ENCODE measurements at regions not wholly inside any gene's neighbourhood (a gene's known extent, or its start where the extent isn't known, plus 50 kb on each side); places are given as distances from the start of the nearest gene placed in this dataset.

DNA sequence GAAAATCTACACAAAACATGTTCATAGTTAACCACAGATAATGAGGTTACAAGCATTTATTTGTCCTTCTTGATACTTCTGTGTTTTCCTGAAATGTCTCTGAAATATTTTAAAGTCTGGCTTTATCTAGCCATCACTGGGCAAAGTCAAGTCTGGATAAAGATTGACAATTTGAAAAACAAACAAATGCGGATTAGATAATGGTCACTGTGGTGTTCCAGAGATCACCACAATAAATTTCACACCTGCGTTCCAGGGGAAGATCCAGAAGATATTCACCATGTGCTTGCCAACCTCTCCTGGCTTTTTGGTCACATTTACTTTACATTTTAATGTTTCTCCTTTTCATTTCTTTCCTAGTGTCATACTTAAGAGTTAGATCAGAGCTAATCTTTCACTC is 109.7 kb upstream of the CCDC28A start:
- H3K27me3 Mint-ChIP-seq (ENCODE audit: unreplicated experiment), result no peaks in the 10 kb centered on the region
- DNase-seq, result no peak
- no TSS peak for BruUV-seq (replicated peaks)
- H3K4me1 Mint-ChIP-seq (ENCODE audit: low read depth, unreplicated experiment), result peaks cover 8% of the 10 kb centered on the region
- no peaks in the 10 kb centered on the region for H3K36me3 Mint-ChIP-seq (ENCODE audit: insufficient read depth, unreplicated experiment)
- H3K9me3 Mint-ChIP-seq (ENCODE audit: low read depth, unreplicated experiment), result no peaks in the 10 kb centered on the region
- H3K27ac Mint-ChIP-seq (ENCODE audit: unreplicated experiment), result no peak overlapping the region
- CTCF ChIA-PET, result no interaction called here
- no peak overlapping the region for H3K4me3 Mint-ChIP-seq (ENCODE audit: low read depth, unreplicated experiment)
- intact Hi-C loops (cut with micrococcal nuclease; ENCODE audit: unreplicated experiment), result no loop called here
- TF ChIP-seq, protein P1, sequence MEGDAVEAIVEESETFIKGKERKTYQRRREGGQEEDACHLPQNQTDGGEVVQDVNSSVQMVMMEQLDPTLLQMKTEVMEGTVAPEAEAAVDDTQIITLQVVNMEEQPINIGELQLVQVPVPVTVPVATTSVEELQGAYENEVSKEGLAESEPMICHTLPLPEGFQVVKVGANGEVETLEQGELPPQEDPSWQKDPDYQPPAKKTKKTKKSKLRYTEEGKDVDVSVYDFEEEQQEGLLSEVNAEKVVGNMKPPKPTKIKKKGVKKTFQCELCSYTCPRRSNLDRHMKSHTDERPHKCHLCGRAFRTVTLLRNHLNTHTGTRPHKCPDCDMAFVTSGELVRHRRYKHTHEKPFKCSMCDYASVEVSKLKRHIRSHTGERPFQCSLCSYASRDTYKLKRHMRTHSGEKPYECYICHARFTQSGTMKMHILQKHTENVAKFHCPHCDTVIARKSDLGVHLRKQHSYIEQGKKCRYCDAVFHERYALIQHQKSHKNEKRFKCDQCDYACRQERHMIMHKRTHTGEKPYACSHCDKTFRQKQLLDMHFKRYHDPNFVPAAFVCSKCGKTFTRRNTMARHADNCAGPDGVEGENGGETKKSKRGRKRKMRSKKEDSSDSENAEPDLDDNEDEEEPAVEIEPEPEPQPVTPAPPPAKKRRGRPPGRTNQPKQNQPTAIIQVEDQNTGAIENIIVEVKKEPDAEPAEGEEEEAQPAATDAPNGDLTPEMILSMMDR (IDR thresholded peaks at IDR 0.05; ENCODE audit: unreplicated experiment), result no peak

DNA sequence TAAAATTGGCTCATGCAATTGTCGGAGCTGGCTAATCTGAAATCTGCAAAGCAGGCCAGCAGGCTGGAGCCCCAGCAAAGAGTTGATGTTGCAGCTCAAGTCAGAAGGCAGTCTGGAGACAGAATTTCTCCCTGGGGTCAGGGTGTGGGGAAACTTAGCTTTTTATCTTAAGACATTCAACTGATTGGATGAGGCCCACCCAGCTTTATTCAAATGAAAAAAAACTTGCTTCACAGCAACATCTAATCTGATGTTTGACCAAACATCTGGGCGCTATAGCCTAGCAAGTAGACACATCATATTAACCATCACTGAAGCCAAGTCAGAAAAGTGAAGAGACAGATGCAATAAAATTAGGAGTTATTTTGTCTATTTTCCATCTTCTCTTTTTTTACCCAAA is 108.8 kb upstream of the CCDC28A start:
- CTCF ChIA-PET, result no interaction called here

DNA sequence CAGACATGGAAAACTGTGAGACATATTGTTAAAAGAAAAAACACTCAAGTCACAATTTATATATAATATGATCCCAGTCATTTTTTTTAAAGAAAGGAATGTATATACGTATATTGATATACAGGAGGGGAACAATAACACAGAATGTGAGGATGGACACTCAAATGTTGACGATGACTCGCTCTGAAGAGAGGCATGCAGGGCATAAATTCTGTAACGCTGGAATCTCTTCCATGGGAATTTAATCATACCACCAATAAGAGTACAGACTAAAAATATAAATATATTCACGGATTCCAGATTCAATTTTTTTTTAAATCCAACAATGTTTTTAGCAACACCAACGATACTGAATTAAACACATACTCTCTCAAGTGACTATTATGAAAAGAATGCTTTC is 106.9 kb upstream of the CCDC28A start:
- intact Hi-C loops (cut with micrococcal nuclease; ENCODE audit: unreplicated experiment), result no loop called here
- Mint-ChIP-seq H3K4me3 (ENCODE audit: low read depth, unreplicated experiment) (no peak overlapping the region), H3K9me3 (ENCODE audit: low read depth, unreplicated experiment) (no peaks in the 10 kb centered on the region), H3K27ac (ENCODE audit: unreplicated experiment) (no peak overlapping the region), H3K27me3 (ENCODE audit: unreplicated experiment) (no peaks in the 10 kb centered on the region), H3K36me3 (ENCODE audit: insufficient read depth, unreplicated experiment) (no peaks in the 10 kb centered on the region), H3K4me1 (ENCODE audit: low read depth, unreplicated experiment) (peaks cover 8% of the 10 kb centered on the region)
- DNase-seq, result no peak
- BruUV-seq (replicated peaks), result no TSS peak
- TF ChIP-seq, protein P1 (IDR thresholded peaks at IDR 0.05; ENCODE audit: unreplicated experiment), result no peak
- CTCF ChIA-PET, result no interaction called here

More for the DNA sequence above, 108.8 kb upstream of the CCDC28A start:
- TF ChIP-seq, protein P1 (IDR thresholded peaks at IDR 0.05; ENCODE audit: unreplicated experiment), result no peak
- Mint-ChIP-seq H3K4me1 (ENCODE audit: low read depth, unreplicated experiment) (peaks cover 8% of the 10 kb centered on the region), H3K9me3 (ENCODE audit: low read depth, unreplicated experiment) (no peaks in the 10 kb centered on the region), H3K36me3 (ENCODE audit: insufficient read depth, unreplicated experiment) (no peaks in the 10 kb centered on the region), H3K27me3 (ENCODE audit: unreplicated experiment) (no peaks in the 10 kb centered on the region), H3K27ac (ENCODE audit: unreplicated experiment) (no peak overlapping the region), H3K4me3 (ENCODE audit: low read depth, unreplicated experiment) (no peak overlapping the region)
- no TSS peak for BruUV-seq (replicated peaks)
- intact Hi-C loops (cut with micrococcal nuclease; ENCODE audit: unreplicated experiment), result no loop called here
- no peak for DNase-seq

DNA sequence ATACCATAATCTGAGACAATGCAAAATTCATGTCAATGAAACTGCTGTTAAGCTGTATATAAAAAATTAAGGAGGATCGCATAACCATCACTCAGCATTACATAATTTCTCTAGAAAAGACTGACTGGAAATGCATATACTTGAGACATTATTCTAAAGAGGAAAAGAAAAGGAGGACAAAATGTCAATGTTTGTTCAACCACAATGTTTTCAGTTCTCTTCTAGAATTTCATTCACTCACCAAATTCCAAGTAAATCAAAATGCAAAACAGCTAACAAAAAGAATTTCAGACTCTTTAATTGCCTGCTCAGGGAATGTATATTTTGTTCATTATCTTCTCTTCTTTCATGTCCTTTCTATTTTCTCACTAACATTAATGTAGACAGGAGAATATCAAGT is 106.2 kb upstream of the CCDC28A start:
- Mint-ChIP-seq H3K4me3 (ENCODE audit: low read depth, unreplicated experiment) (no peak overlapping the region), H3K36me3 (ENCODE audit: insufficient read depth, unreplicated experiment) (no peaks in the 10 kb centered on the region), H3K27me3 (ENCODE audit: unreplicated experiment) (no peaks in the 10 kb centered on the region), H3K4me1 (ENCODE audit: low read depth, unreplicated experiment) (peaks cover 8% of the 10 kb centered on the region), H3K9me3 (ENCODE audit: low read depth, unreplicated experiment) (no peaks in the 10 kb centered on the region), H3K27ac (ENCODE audit: unreplicated experiment) (no peak overlapping the region)
- intact Hi-C loops (cut with micrococcal nuclease; ENCODE audit: unreplicated experiment), result no loop called here
- TF ChIP-seq, protein P1 (IDR thresholded peaks at IDR 0.05; ENCODE audit: unreplicated experiment), result no peak
- BruUV-seq (replicated peaks), result no TSS peak
- CTCF ChIA-PET, result interaction anchor here (0.7 kb wide), 1 partner anchor 20 kb away, joined by 4 read pairs; no protein-coding TSS in a partner anchor
- DNase-seq, result no peak

Measured in Calu3 (cell line).